DND-41 (cell line): ENCODE measurements at regions not wholly inside any gene's neighbourhood (a gene's known extent, or its start where the extent isn't known, plus 50 kb on each side); places are given as distances from the start of the nearest gene placed in this dataset.

Experiments
- CTCF ChIP-seq: IDR thresholded peaks from 2 replicates; pipeline ENCODE4 v1.5.1; 2012; ENCODE audit warnings: borderline replicate concordance, low read length, moderate library complexity, mild to moderate bottlenecking; ENCODE audit not compliant: poor library complexity, severe bottlenecking; ENCODE audit errors: extremely low read depth
- EZH2 ChIP-seq: IDR thresholded peaks from 3 replicates; pipeline ENCODE4 v1.6.1; 2012; ENCODE audit warnings: borderline replicate concordance, low read depth, mild to moderate bottlenecking, moderate library complexity, low read length, inconsistent platforms; ENCODE audit not compliant: severe bottlenecking

- TF ChIP-seq CTCF = no peak
- no peak for TF ChIP-seq EZH2
Observed at GRCh38 chr2:129658430-129658829, 321.0 kb upstream of the RAB6C start.
